Left lung (tissue), 4 donors: ENCODE measurements at regions not wholly inside any gene's neighbourhood (a gene's known extent, or its start where the extent isn't known, plus 50 kb on each side); places are given as distances from the start of the nearest gene placed in this dataset.

ENCODE experiments used
- ATAC-seq: fragments of 200-7000 bp; cut with Tn5 transposase; one replicate; pipeline ENCODE4 v1.9.1; 2020; ENCODE audit warnings: moderate library complexity
- DNase-seq, 4 donors: peaks; one replicate each; pipeline ENCODE4 v3.0.0-alpha.2; 2013 to 2020
- H3K27ac ChIP-seq, 2 donors: fragments of 200-600 bp; sonication (generic) in 1 of 2; one replicate each; pipeline versions ENCODE4 v1.5.0 to v1.8.0; 2020 to 2021
- H3K27me3 ChIP-seq, 2 donors: fragments of 200-600 bp; sonication (generic) in 1 of 2; one replicate each; pipeline versions ENCODE4 v1.5.0 to v1.8.0; 2020 to 2021
- H3K36me3 ChIP-seq, 2 donors: fragments of 200-600 bp; sonication (generic) in 1 of 2; one replicate each; pipeline versions ENCODE4 v1.5.0 to v1.8.0; 2020 to 2021
- H3K4me1 ChIP-seq, 2 donors: fragments of 200-600 bp; one replicate each; pipeline ENCODE4 v1.8.0; 2021
- H3K4me3 ChIP-seq, 2 donors: fragments of 200-600 bp; sonication (generic) in 1 of 2; one replicate each; pipeline versions ENCODE4 v1.5.0 to v1.8.0; 2020 to 2021; ENCODE audit warnings: mild to moderate bottlenecking in 1 of 2
- H3K9me3 ChIP-seq, 2 donors: fragments of 200-600 bp; sonication (generic) in 1 of 2; one replicate each; pipeline versions ENCODE4 v1.5.0 to v1.8.0; 2020 to 2021
- CTCF ChIP-seq, 2 donors: fragments of 200-600 bp; sonication (generic) in 1 of 2; IDR thresholded peaks; one replicate each; pipeline versions ENCODE4 v1.5.0 to v1.8.0; 2021; ENCODE audit warnings: antibody characterized with exemption in 2 of 2
- intact Hi-C, 2 donors: fragments of 100-400 bp; cut with DNase I; formaldehyde crosslinking; loops; one replicate each; pipeline versions ENCODE4 v1.11.2 to v1.14.2; 2022
- donor health status: DM: no; HTN: yes; CAD: no.
- donor health status: DM: no; HTN: no; CAD: no.

GRCh38 chrX:14193547-14193946 lies 163.9 kb upstream of the GEMIN8 start:
- intact Hi-C loops: no loop called here
- no peak for DNase-seq
- Histone ChIP-seq H3K9me3 (no peaks in the 10 kb centered on the region), H3K4me3 (no peak overlapping the region), H3K27ac (no peak overlapping the region), H3K36me3 (no peaks in the 10 kb centered on the region), H3K27me3 (no peaks in the 10 kb centered on the region), H3K4me1 (no peaks in the 10 kb centered on the region)
- no peak for TF ChIP-seq CTCF (IDR thresholded peaks at IDR 0.05)
- ATAC-seq: no peak

- peak in 1 of 4 donors; percentile 6 for DNase-seq
- H3K4me1 ChIP-seq: no peaks in the 10 kb centered on the region
- no peaks in the 10 kb centered on the region for H3K36me3 ChIP-seq
- H3K4me3 ChIP-seq: no peak overlapping the region
- TF ChIP-seq CTCF (IDR thresholded peaks at IDR 0.05): no peak
- no peaks in the 10 kb centered on the region for H3K9me3 ChIP-seq
- H3K27me3 ChIP-seq: no peaks in the 10 kb centered on the region
- intact Hi-C loops: no loop called here
- H3K27ac ChIP-seq: no peak overlapping the region
- no peak for ATAC-seq
Observed at GRCh38 chrX:14173873-14174272, 144.2 kb upstream of the GEMIN8 start.

- Histone ChIP-seq H3K27ac (no peak overlapping the region), H3K27me3 (no peaks in the 10 kb centered on the region), H3K4me1 (no peaks in the 10 kb centered on the region), H3K36me3 (no peaks in the 10 kb centered on the region), H3K9me3 (peaks cover 0 to 4% of the 10 kb centered on the region in 2 donors), H3K4me3 (no peak overlapping the region)
- no peak for ATAC-seq
- no peak for TF ChIP-seq CTCF (IDR thresholded peaks at IDR 0.05)
- DNase-seq: no peak
- intact Hi-C loops: no loop called here
Observed at GRCh38 chrX:14164828-14165227, 135.1 kb upstream of the GEMIN8 start.

- DNase-seq (no peak), ATAC-seq (no peak)
- Histone ChIP-seq H3K27ac (no peak overlapping the region), H3K4me3 (no peak overlapping the region), H3K4me1 (no peaks in the 10 kb centered on the region), H3K36me3 (no peaks in the 10 kb centered on the region), H3K9me3 (no peaks in the 10 kb centered on the region), H3K27me3 (peaks cover 0 to 14% of the 10 kb centered on the region in 2 donors)
- TF ChIP-seq CTCF (IDR thresholded peaks at IDR 0.05): no peak
- intact Hi-C loops: no loop called here
Observed at GRCh38 chrX:14125462-14125861, 95.8 kb upstream of the GEMIN8 start.

- intact Hi-C loops: no loop called here
- Histone ChIP-seq H3K27ac (no peak overlapping the region), H3K4me3 (no peak overlapping the region), H3K9me3 (no peaks in the 10 kb centered on the region), H3K36me3 (no peaks in the 10 kb centered on the region), H3K27me3 (peaks cover 0 to 14% of the 10 kb centered on the region in 2 donors), H3K4me1 (no peaks in the 10 kb centered on the region)
- no peak for TF ChIP-seq CTCF (IDR thresholded peaks at IDR 0.05)
- ATAC-seq (no peak), DNase-seq (no peak)
Observed at GRCh38 chrX:14124562-14124961, 94.9 kb upstream of the GEMIN8 start.
